ENCODE measurements at regions not wholly inside any gene's neighbourhood (a gene's known extent, or its start where the extent isn't known, plus 50 kb on each side); places are given as distances from the start of the nearest gene placed in this dataset.

- no peak for DNase-seq (ENCODE audit: low spot score)
- no peak for TF ChIP-seq CTCF (IDR thresholded peaks at IDR 0.05; ENCODE audit: extremely low read depth, missing control alignments)
Observed at GRCh38 chr1:232483826-232484225, 146.1 kb downstream of the SIPA1L2 start.

GRCh38 chr1:232481091-232481490, 148.8 kb downstream of the SIPA1L2 start:
- DNase-seq (ENCODE audit: low spot score): no peak
- no peak for TF ChIP-seq CTCF (IDR thresholded peaks at IDR 0.05; ENCODE audit: extremely low read depth, missing control alignments)

DNA sequence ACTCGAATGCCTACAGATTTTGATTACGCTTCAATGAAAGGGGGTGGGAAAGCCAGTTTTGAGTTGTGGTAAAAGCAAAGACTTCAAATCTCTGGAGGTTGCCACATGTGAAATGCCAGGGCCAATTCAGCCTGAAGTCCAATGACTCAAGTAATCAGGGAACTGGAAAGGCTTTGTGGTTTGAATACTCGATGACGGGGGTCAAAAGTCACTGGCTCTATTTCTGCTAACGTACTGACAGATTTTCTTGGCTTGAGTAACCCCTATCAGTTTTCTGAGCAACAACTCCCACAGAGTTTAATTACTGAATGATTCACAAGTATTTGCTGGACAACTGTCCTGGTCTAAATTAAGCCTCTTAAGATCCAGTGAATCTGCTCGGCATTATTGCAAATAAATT, 152.2 kb downstream of the SIPA1L2 start:
- no peak for DNase-seq (ENCODE audit: low spot score)
- TF ChIP-seq CTCF (IDR thresholded peaks at IDR 0.05; ENCODE audit: extremely low read depth, missing control alignments): no peak

- DNase-seq (ENCODE audit: low spot score): no peak
Observed at GRCh38 chr1:232476538-232476950, 153.4 kb downstream of the SIPA1L2 start.

GRCh38 chr1:232474826-232475225, 155.1 kb downstream of the SIPA1L2 start:
- TF ChIP-seq CTCF (IDR thresholded peaks at IDR 0.05; ENCODE audit: extremely low read depth, missing control alignments): no peak
- no peak for DNase-seq (ENCODE audit: low spot score)

More at GRCh38 chr1:232476538-232476950, 153.4 kb downstream of the SIPA1L2 start:
- TF ChIP-seq CTCF (IDR thresholded peaks at IDR 0.05; ENCODE audit: extremely low read depth, missing control alignments): no peak

DNA sequence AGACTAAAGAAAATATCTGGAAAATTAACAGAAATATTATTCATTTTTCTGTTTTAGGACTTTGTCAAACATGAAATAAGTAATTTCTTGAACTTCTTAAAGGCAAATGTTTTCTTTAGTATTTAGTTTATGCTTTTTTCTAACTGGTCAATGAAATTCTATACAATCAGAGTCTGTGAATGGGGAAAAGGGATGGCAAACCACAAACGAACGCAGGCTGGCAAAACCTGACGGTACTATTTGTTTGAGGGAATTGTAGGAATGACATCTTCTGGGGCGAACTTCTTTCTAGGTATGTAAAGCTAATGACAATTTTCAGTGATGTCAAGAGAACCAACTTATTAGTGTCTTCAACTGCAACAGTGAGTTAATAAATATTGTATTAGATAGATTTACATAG, 156.0 kb downstream of the SIPA1L2 start:
- TF ChIP-seq CTCF (IDR thresholded peaks at IDR 0.05; ENCODE audit: extremely low read depth, missing control alignments): no peak

GRCh38 chr1:232473324-232473723, 156.6 kb downstream of the SIPA1L2 start:
- no peak for TF ChIP-seq CTCF (IDR thresholded peaks at IDR 0.05; ENCODE audit: extremely low read depth, missing control alignments)
- DNase-seq (ENCODE audit: low spot score): no peak

More for the DNA sequence above, 156.0 kb downstream of the SIPA1L2 start:
- no peak for DNase-seq (ENCODE audit: low spot score)

Data from GM20000 (cell line).